SH-SY5Y (cell line): ENCODE measurements at regions not wholly inside any gene's neighbourhood (a gene's known extent, or its start where the extent isn't known, plus 50 kb on each side); places are given as distances from the start of the nearest gene placed in this dataset.

Experiments
- GATA2 ChIP-seq: IDR thresholded peaks from 2 replicates; pipeline ENCODE4 v1.6.1; 2011; ENCODE audit warnings: mild to moderate bottlenecking, low read depth, low read length
- GATA3 ChIP-seq: IDR thresholded peaks from 2 replicates; pipeline ENCODE4 v1.6.1; 2011; ENCODE audit warnings: low read depth, mild to moderate bottlenecking, low read length, moderate library complexity

- no peak for TF ChIP-seq GATA3
- TF ChIP-seq GATA2, result no peak
Observed at GRCh38 chr14:26741711-26742212, 143.9 kb upstream of the NOVA1 start.

GRCh38 chr14:26743284-26743683, 145.5 kb upstream of the NOVA1 start:
- TF ChIP-seq GATA2 (no peak), GATA3 (no peak)

GRCh38 chr14:26744903-26745302, 147.1 kb upstream of the NOVA1 start:
- no peak for TF ChIP-seq GATA2
- TF ChIP-seq GATA3, result no peak

GRCh38 chr14:26761532-26761931, 163.7 kb upstream of the NOVA1 start:
- TF ChIP-seq GATA2, result no peak
- TF ChIP-seq GATA3, result no peak

- no peak for TF ChIP-seq GATA2
- TF ChIP-seq GATA3, result no peak
Observed at GRCh38 chr14:26765301-26765700, 167.5 kb upstream of the NOVA1 start.

- TF ChIP-seq GATA3, result no peak
- no peak for TF ChIP-seq GATA2
Observed at GRCh38 chr14:26765768-26766520, 168.1 kb upstream of the NOVA1 start.

GRCh38 chr14:26766726-26767125, 168.9 kb upstream of the NOVA1 start:
- TF ChIP-seq GATA3 (no peak), GATA2 (no peak)

GRCh38 chr14:26773906-26774593, 176.2 kb upstream of the NOVA1 start:
- TF ChIP-seq GATA3 (no peak), GATA2 (no peak)

- TF ChIP-seq GATA3 (no peak), GATA2 (no peak)
Observed at GRCh38 chr14:26775765-26776563, 178.1 kb upstream of the NOVA1 start.

- no peak for TF ChIP-seq GATA3
- TF ChIP-seq GATA2, result no peak
Observed at GRCh38 chr14:26791117-26791806, 193.4 kb upstream of the NOVA1 start.

GRCh38 chr14:26794731-26795130, 196.9 kb upstream of the NOVA1 start:
- TF ChIP-seq GATA2, result no peak
- no peak for TF ChIP-seq GATA3

- TF ChIP-seq GATA2, result no peak
- TF ChIP-seq GATA3, result no peak
Observed at GRCh38 chr14:26808407-26808806, 210.6 kb upstream of the NOVA1 start.

- TF ChIP-seq GATA3 (no peak), GATA2 (no peak)
Observed at GRCh38 chr14:26810631-26811030, 212.8 kb upstream of the NOVA1 start.

- no peak for TF ChIP-seq GATA3
- no peak for TF ChIP-seq GATA2
Observed at GRCh38 chr14:26811756-26812305, 214.0 kb upstream of the NOVA1 start.
